ENCODE measurements at regions not wholly inside any gene's neighbourhood (a gene's known extent, or its start where the extent isn't known, plus 50 kb on each side); places are given as distances from the start of the nearest gene placed in this dataset.

DNA sequence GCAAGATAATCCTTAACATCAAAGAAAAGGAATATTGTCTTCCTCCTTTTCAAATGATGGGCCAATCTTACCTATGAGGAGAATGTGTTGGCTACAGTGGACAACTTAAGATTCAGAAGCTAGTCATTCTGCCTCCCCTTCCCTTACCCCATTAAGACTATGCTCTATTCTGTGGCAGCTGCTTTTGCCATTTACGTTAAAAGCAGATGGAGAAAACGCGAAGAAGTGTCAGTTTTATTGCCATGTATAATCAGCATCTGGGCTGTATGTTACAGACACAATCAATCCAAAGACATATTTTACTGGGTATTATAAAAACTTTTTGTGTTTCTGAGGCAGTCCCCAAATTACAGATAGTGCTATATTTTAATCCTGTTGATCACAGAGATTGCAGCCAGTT is 196.1 kb upstream of the PACRGL start:
- no peak for TF ChIP-seq CTCF (conservative IDR thresholded peaks at IDR 0.05; ENCODE audit: low read depth, low read length)
- TF ChIP-seq EZH2phosphoT487 (IDR thresholded peaks at IDR 0.05; ENCODE audit: borderline replicate concordance, low read length) = no peak
- no peak for TF ChIP-seq EZH2 (IDR thresholded peaks at IDR 0.05; ENCODE audit: low read length, unreplicated experiment)
